Mesenchymal stem cell (in vitro differentiated cells and primary cell): ENCODE measurements at regions not wholly inside any gene's neighbourhood (a gene's known extent, or its start where the extent isn't known, plus 50 kb on each side); places are given as distances from the start of the nearest gene placed in this dataset.

Experiments
- DNase-seq: peaks from one replicate; pipeline ENCODE4 v3.0.0-alpha.2; 2013
- H2AFZ ChIP-seq: one replicate; pipeline ENCODE4 v1.6.1; 2013; ENCODE audit warnings: low read depth, mild to moderate bottlenecking, control low read depth, inconsistent platforms, low read length, moderate library complexity
- H2AK5ac ChIP-seq: 2 replicates; pipeline ENCODE4 v1.6.1; 2013; ENCODE audit warnings: low read length, moderate library complexity, mild to moderate bottlenecking, inconsistent platforms; ENCODE audit not compliant: severe bottlenecking
- H2BK120ac ChIP-seq: one replicate; pipeline ENCODE4 v1.6.1; 2013; ENCODE audit warnings: low read depth, mild to moderate bottlenecking, inconsistent platforms, low read length, moderate library complexity
- H2BK12ac ChIP-seq, 2 experiments: one replicate each; pipeline ENCODE4 v1.6.1; 2013; ENCODE audit warnings: inconsistent platforms in 2 of 2, low read length in 2 of 2, mild to moderate bottlenecking in 2 of 2, moderate library complexity in 2 of 2, control low read depth in 1 of 2
- H2BK15ac ChIP-seq: one replicate; pipeline ENCODE4 v1.6.1; 2013; ENCODE audit warnings: mild to moderate bottlenecking, low read depth, inconsistent platforms; ENCODE audit not compliant: poor library complexity, severe bottlenecking
- H2BK5ac ChIP-seq: 2 replicates; pipeline ENCODE4 v1.6.1; 2013; ENCODE audit warnings: low read depth, mild to moderate bottlenecking, low read length, control low read depth, inconsistent platforms; ENCODE audit not compliant: poor library complexity, severe bottlenecking
- H3K14ac ChIP-seq, 2 experiments: one replicate each; pipeline ENCODE4 v1.6.1; 2013; ENCODE audit warnings: inconsistent platforms in 2 of 2, low read length in 2 of 2, control low read depth in 1 of 2, mild to moderate bottlenecking in 1 of 2, moderate library complexity in 1 of 2
- H3K18ac ChIP-seq, 2 experiments: one replicate each; pipeline ENCODE4 v1.6.1; 2013; ENCODE audit warnings: inconsistent platforms in 2 of 2, low read length in 2 of 2, control low read depth in 1 of 2, low read depth in 1 of 2, mild to moderate bottlenecking in 1 of 2
- H3K23ac ChIP-seq, 2 experiments: one replicate each; pipeline ENCODE4 v1.6.1; 2013; ENCODE audit warnings: inconsistent platforms in 2 of 2, low read length in 2 of 2, mild to moderate bottlenecking in 2 of 2, moderate library complexity in 2 of 2, control low read depth in 1 of 2
- H3K27ac ChIP-seq: 2 replicates; pipeline ENCODE4 v1.5.1; 2013; ENCODE audit warnings: mild to moderate bottlenecking, moderate library complexity, low read length, control low read depth, inconsistent platforms; ENCODE audit not compliant: poor library complexity, severe bottlenecking
- H3K27me3 ChIP-seq, 2 experiments: 2 replicates each; pipeline versions ENCODE4 v1.6.1 to v1.7.0; 2013; ENCODE audit warnings: low read length in 2 of 2, mild to moderate bottlenecking in 2 of 2, moderate library complexity in 2 of 2, control low read depth in 1 of 2, inconsistent platforms in 1 of 2; ENCODE audit not compliant: control insufficient read depth in 1 of 2, insufficient read depth in 1 of 2
- H3K36me3 ChIP-seq, 2 experiments: 2 replicates each; pipeline versions ENCODE4 v1.6.1 to v1.7.0; 2013; ENCODE audit warnings: low read length in 2 of 2, control low read depth in 1 of 2, inconsistent platforms in 1 of 2, low read depth in 1 of 2, mild to moderate bottlenecking in 1 of 2; ENCODE audit not compliant: insufficient read depth in 2 of 2, control insufficient read depth in 1 of 2
- H3K4ac ChIP-seq, 2 experiments: one replicate each; pipeline ENCODE4 v1.6.1; 2013; ENCODE audit warnings: inconsistent platforms in 2 of 2, low read length in 2 of 2, mild to moderate bottlenecking in 2 of 2, moderate library complexity in 2 of 2, control low read depth in 1 of 2, low read depth in 1 of 2
- H3K4me1 ChIP-seq: 2 replicates; pipeline ENCODE4 v1.6.1; 2013; ENCODE audit warnings: low read depth, low read length, control low read depth; ENCODE audit not compliant: control insufficient read depth, insufficient read depth
- H3K4me2 ChIP-seq: 2 replicates; pipeline ENCODE4 v1.6.1; 2013; ENCODE audit warnings: low read length, mild to moderate bottlenecking, inconsistent platforms; ENCODE audit not compliant: poor library complexity, severe bottlenecking
- H3K4me3 ChIP-seq, 2 experiments: 2 replicates each; pipeline versions ENCODE4 v1.5.1 to v1.7.0; 2013; ENCODE audit warnings: low read length in 2 of 2, mild to moderate bottlenecking in 2 of 2, control low read depth in 1 of 2, low read depth in 1 of 2; ENCODE audit not compliant: insufficient read depth in 1 of 2
- H3K79me1 ChIP-seq: replicated peaks from 2 replicates; pipeline ENCODE4 v1.6.1; 2013; ENCODE audit warnings: mild to moderate bottlenecking, control low read depth, low read length, inconsistent platforms; ENCODE audit not compliant: poor library complexity, severe bottlenecking
- H3K9ac ChIP-seq: 2 replicates; pipeline ENCODE4 v1.7.0; 2013; ENCODE audit warnings: mild to moderate bottlenecking, low read length, moderate library complexity
- H3K9me3 ChIP-seq: 2 replicates; pipeline ENCODE4 v1.7.0; 2013; ENCODE audit warnings: mild to moderate bottlenecking, low read length; ENCODE audit not compliant: control insufficient read depth
- H4K8ac ChIP-seq: one replicate; pipeline ENCODE4 v1.6.1; 2013; ENCODE audit warnings: inconsistent platforms, mild to moderate bottlenecking, low read length, moderate library complexity
- H4K91ac ChIP-seq: one replicate; pipeline ENCODE4 v1.6.1; 2013; ENCODE audit warnings: mild to moderate bottlenecking, low read length, inconsistent platforms
- WGBS: methylation state at CpG from one replicate; pipeline ENCODE4 v1.1.7; 2013; ENCODE audit warnings: mixed read lengths; 5-methylcytosine and 5-hydroxymethylcytosine counted together

DNA sequence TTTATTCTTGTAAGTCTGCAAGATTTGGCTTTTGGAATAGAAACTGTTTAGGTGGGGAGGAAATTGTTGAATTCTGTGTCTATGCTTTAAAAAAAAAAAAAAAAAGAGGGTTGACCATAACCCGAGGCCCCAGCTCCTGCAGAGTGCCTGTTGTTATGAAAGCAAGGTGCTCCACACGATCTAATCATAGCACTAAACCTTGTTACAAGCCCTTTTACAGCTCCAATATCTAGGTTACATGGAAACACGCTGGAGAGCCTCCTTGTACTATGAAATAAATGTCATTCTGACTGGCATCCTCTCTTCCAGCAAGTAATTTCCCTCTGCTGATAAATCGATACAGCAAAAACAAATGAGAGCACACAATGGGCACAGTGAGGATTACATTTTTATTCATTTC lies 303.1 kb upstream of the SOX5 start:
- WGBS: 43% methylated on average over 4 of the region's 4 CpGs
- Histone ChIP-seq H4K8ac (no peak overlapping the region), H3K4ac (no peak overlapping the region), H2AFZ (no peak overlapping the region), H3K27me3 (no peaks in the 10 kb centered on the region), H2BK12ac (no peak overlapping the region), H2BK15ac (no peak overlapping the region), H3K23ac (no peak overlapping the region), H2BK5ac (no peak overlapping the region), H4K91ac (no peak overlapping the region), H3K9me3 (no peaks in the 10 kb centered on the region), H3K18ac (no peak overlapping the region), H3K27ac (no peak overlapping the region), H3K36me3 (no peaks in the 10 kb centered on the region), H3K4me1 (no peaks in the 10 kb centered on the region), H3K14ac (no peak overlapping the region), H2BK120ac (no peak overlapping the region), H2AK5ac (no peak overlapping the region), H3K4me2 (no peak overlapping the region), H3K79me1 (no peaks in the 10 kb centered on the region), H3K4me3 (no peak overlapping the region), H3K9ac (no peak overlapping the region)
- no peak for DNase-seq

DNA sequence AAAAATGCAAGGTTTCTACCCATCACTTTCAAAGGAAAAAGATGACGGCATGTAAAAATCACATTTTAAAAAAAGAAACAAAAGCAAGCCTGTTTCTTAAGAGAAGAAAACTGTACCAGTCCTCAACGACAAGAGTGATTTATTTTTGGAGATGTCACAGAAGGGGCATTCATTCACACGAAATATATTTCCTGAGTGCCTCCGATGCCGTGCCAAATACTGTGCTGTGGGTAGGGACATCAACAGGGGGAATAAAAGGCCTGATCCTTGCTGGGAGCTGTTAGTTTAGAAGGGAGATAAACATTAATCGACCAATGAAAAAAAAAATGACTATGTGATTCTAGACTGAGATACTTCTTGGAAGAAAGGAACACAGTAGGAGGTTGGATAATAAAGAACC lies 297.5 kb upstream of the SOX5 start:
- Histone ChIP-seq H3K4me2 (no peak overlapping the region), H3K79me1 (no peaks in the 10 kb centered on the region), H3K27me3 (no peaks in the 10 kb centered on the region), H3K4me3 (no peak overlapping the region), H3K4me1 (no peaks in the 10 kb centered on the region), H3K9me3 (no peaks in the 10 kb centered on the region), H4K8ac (no peak overlapping the region), H3K36me3 (no peaks in the 10 kb centered on the region), H4K91ac (no peak overlapping the region), H2AFZ (no peak overlapping the region), H2BK120ac (no peak overlapping the region), H2BK15ac (no peak overlapping the region), H3K14ac (no peak overlapping the region), H3K18ac (no peak overlapping the region), H3K4ac (no peak overlapping the region), H3K23ac (no peak overlapping the region), H2BK12ac (no peak overlapping the region), H2BK5ac (no peak overlapping the region), H3K27ac (no peak overlapping the region), H3K9ac (no peak overlapping the region), H2AK5ac (no peak overlapping the region)
- no peak for DNase-seq
- 87% methylated on average over 5 of the region's 6 CpGs for WGBS

DNA sequence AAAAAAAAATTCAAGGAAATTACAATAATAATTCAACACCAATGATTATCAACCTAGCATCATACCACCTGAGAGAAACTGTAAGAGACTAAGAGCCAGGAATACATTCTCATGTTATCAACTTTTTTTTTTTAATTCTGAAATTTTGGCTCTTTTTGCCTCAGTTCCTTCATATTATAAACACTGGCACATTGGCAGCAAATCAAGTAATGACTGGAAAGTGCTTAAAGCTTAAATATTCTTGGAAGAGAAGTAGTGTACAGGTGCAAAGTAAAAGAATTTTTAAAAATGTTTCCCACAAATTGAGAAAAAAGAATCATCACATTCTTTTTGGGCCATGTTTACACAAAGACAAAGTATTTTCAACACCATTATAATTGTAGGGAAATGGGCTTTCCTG lies 296.9 kb upstream of the SOX5 start:
- no peak overlapping the region for H3K23ac ChIP-seq
- no peak overlapping the region for H3K27ac ChIP-seq
- DNase-seq: no peak
- H2BK5ac ChIP-seq: no peak overlapping the region
- H3K36me3 ChIP-seq: no peaks in the 10 kb centered on the region
- H3K18ac ChIP-seq: no peak overlapping the region
- no peak overlapping the region for H2AFZ ChIP-seq
- H3K79me1 ChIP-seq: no peaks in the 10 kb centered on the region
- H3K14ac ChIP-seq: no peak overlapping the region
- no peak overlapping the region for H2AK5ac ChIP-seq
- H3K27me3 ChIP-seq: no peaks in the 10 kb centered on the region
- H3K4me2 ChIP-seq: no peak overlapping the region
- H3K4me1 ChIP-seq: no peaks in the 10 kb centered on the region
- H3K4ac ChIP-seq: no peak overlapping the region
- H3K9me3 ChIP-seq: no peaks in the 10 kb centered on the region
- no peak overlapping the region for H4K8ac ChIP-seq
- H3K9ac ChIP-seq: no peak overlapping the region
- no peak overlapping the region for H2BK12ac ChIP-seq
- H3K4me3 ChIP-seq: no peak overlapping the region
- H2BK120ac ChIP-seq: no peak overlapping the region
- no peak overlapping the region for H4K91ac ChIP-seq
- no peak overlapping the region for H2BK15ac ChIP-seq

DNA sequence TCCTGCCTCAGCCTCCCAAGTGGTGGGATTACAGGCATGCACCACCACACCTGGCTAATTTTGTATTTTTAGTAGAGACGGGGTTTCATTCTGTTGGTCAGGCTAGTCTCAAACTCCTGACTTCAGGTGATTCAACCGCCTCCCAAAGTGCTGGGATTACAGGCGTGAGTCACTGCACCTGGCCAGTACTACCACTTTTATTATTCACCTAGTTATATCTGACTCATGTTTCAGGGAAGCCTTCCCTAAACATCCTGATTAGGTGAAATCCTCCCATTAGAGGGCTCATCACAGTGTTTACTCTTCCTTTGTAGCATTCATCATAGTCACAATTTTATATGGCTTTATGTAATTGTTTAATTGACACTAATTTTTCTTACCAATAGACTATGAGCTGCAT lies 295.3 kb upstream of the SOX5 start:
- H3K4me2 ChIP-seq: no peak overlapping the region
- H3K9me3 ChIP-seq: no peaks in the 10 kb centered on the region
- no peak overlapping the region for H2AK5ac ChIP-seq
- no peak overlapping the region for H3K4me3 ChIP-seq
- H3K27me3 ChIP-seq: no peaks in the 10 kb centered on the region
- H2BK120ac ChIP-seq: no peak overlapping the region
- no peak overlapping the region for H3K18ac ChIP-seq
- no peak overlapping the region for H2BK15ac ChIP-seq
- H3K27ac ChIP-seq: no peak overlapping the region
- no peaks in the 10 kb centered on the region for H3K36me3 ChIP-seq
- H2BK12ac ChIP-seq: no peak overlapping the region
- H3K4ac ChIP-seq: no peak overlapping the region
- no peak overlapping the region for H2AFZ ChIP-seq
- WGBS: 100% methylated on average over 3 of the region's 3 CpGs
- H3K14ac ChIP-seq: no peak overlapping the region
- no peak overlapping the region for H3K23ac ChIP-seq
- no peaks in the 10 kb centered on the region for H3K4me1 ChIP-seq
- H3K9ac ChIP-seq: no peak overlapping the region
- H4K8ac ChIP-seq: no peak overlapping the region
- no peak overlapping the region for H4K91ac ChIP-seq
- no peak for DNase-seq
- H2BK5ac ChIP-seq: no peak overlapping the region
- H3K79me1 ChIP-seq: no peaks in the 10 kb centered on the region
